OCI-LY3 (cell line): ENCODE measurements at regions not wholly inside any gene's neighbourhood (a gene's known extent, or its start where the extent isn't known, plus 50 kb on each side); places are given as distances from the start of the nearest gene placed in this dataset.
"Not testable (repeated sequence)": the region's sequence is repeated elsewhere in the genome, so short reads cannot be mapped to it uniquely, and the experiment has no call there.

Experiments
- H2AFZ ChIP-seq: fragments of 200-600, 300-600 bp; shearing (Covaris generic); 2 replicates; pipeline ENCODE4 v1.6.0; 2014; ENCODE audit warnings: antibody characterized with exemption, low read depth, low read length
- H3K27ac ChIP-seq: fragments of 200-600, 300-600 bp; sonication (generic); 2 replicates; pipeline ENCODE4 v1.5.1; 2014; ENCODE audit warnings: mild to moderate bottlenecking, low read length, moderate library complexity, mixed read lengths
- H3K27me3 ChIP-seq: fragments of 200-600, 300-600 bp; sonication (generic); 2 replicates; pipeline ENCODE4 v1.6.1; 2014; ENCODE audit warnings: low read depth, low read length, mixed read lengths
- H3K36me3 ChIP-seq: fragments of 200-600, 300-600 bp; sonication (generic); replicated peaks from 2 replicates; pipeline ENCODE3; 2014; ENCODE audit warnings: low read depth, low read length, mixed read lengths
- H3K4me1 ChIP-seq: fragments of 300-600, 200-600 bp; sonication (generic); 2 replicates; pipeline ENCODE4 v1.6.1; 2014; ENCODE audit warnings: low read length, mixed read lengths
- H3K4me2 ChIP-seq: fragments of 200-600, 300-600 bp; sonication (generic); 2 replicates; pipeline ENCODE4 v1.6.1; 2014; ENCODE audit warnings: low read length, mixed read lengths
- H3K4me3 ChIP-seq: fragments of 300-600, 200-600 bp; sonication (generic); 2 replicates; pipeline ENCODE4 v1.5.1; 2014; ENCODE audit warnings: antibody characterized with exemption, mild to moderate bottlenecking, low read length, moderate library complexity
- H3K79me2 ChIP-seq: fragments of 300-600, 200-600 bp; shearing (Covaris generic); 2 replicates; pipeline ENCODE4 v1.6.1; 2014; ENCODE audit warnings: mild to moderate bottlenecking, low read length, mixed read lengths
- H3K9ac ChIP-seq: fragments of 300-600, 200-600 bp; shearing (Covaris generic); 2 replicates; pipeline ENCODE4 v1.6.0; 2014; ENCODE audit warnings: mild to moderate bottlenecking, low read length, moderate library complexity
- H3K9me3 ChIP-seq: fragments of 200-600, 300-600 bp; shearing (Covaris generic); 2 replicates; pipeline ENCODE4 v1.6.1; 2014; ENCODE audit warnings: low read length, mixed read lengths; ENCODE audit not compliant: insufficient read depth
- H4K20me1 ChIP-seq: fragments of 200-600, 300-600 bp; sonication (generic); 2 replicates; pipeline ENCODE4 v1.6.1; 2016; ENCODE audit warnings: low read length, mixed read lengths; ENCODE audit not compliant: insufficient read depth
- EZH2phosphoT487 ChIP-seq: fragments of 200-600 bp; shearing (Covaris generic); IDR thresholded peaks from 2 replicates; pipeline ENCODE4 v1.6.1; 2018; ENCODE audit warnings: antibody characterized with exemption, mixed run types, low read depth
- TF ChIP-seq, protein P1 (sequence below): fragments of 200-600, 300-600 bp; sonication (generic); IDR thresholded peaks from 2 replicates; pipeline ENCODE4 v1.5.1; 2014; ENCODE audit warnings: antibody characterized with exemption, low read length, low read depth

DNA sequence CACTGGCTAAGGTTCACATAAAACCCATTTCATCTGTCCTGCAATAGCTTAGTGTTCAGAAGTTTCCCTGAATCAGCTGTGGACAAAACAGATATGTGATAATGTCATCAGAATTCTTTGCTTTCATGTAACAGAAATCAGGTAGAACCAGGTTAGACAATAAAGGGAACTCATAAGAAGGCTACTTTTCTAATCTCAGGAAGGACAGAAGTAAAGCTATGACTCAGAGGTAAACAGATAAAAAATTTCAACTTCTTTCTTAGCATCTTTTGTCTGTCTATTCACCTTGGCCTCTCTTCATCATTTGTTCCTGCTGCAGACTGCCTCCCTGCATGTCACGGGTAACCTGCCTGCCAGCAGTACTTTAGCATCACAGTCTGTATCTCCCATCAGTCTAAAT lies 643.1 kb downstream of the MECOM start:
- Histone ChIP-seq H3K4me1 (no peaks in the 10 kb centered on the region), H3K4me2 (no peak overlapping the region), H3K79me2 (no peaks in the 10 kb centered on the region), H3K27me3 (no peaks in the 10 kb centered on the region), H3K4me3 (no peak overlapping the region), H3K36me3 (no peaks in the 10 kb centered on the region), H2AFZ (no peak overlapping the region), H3K27ac (no peak overlapping the region), H4K20me1 (no peaks in the 10 kb centered on the region), H3K9me3 (no peaks in the 10 kb centered on the region), H3K9ac (no peak overlapping the region)
- TF ChIP-seq EZH2phosphoT487 = no peak
- TF ChIP-seq, protein P1, sequence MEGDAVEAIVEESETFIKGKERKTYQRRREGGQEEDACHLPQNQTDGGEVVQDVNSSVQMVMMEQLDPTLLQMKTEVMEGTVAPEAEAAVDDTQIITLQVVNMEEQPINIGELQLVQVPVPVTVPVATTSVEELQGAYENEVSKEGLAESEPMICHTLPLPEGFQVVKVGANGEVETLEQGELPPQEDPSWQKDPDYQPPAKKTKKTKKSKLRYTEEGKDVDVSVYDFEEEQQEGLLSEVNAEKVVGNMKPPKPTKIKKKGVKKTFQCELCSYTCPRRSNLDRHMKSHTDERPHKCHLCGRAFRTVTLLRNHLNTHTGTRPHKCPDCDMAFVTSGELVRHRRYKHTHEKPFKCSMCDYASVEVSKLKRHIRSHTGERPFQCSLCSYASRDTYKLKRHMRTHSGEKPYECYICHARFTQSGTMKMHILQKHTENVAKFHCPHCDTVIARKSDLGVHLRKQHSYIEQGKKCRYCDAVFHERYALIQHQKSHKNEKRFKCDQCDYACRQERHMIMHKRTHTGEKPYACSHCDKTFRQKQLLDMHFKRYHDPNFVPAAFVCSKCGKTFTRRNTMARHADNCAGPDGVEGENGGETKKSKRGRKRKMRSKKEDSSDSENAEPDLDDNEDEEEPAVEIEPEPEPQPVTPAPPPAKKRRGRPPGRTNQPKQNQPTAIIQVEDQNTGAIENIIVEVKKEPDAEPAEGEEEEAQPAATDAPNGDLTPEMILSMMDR = no peak

DNA sequence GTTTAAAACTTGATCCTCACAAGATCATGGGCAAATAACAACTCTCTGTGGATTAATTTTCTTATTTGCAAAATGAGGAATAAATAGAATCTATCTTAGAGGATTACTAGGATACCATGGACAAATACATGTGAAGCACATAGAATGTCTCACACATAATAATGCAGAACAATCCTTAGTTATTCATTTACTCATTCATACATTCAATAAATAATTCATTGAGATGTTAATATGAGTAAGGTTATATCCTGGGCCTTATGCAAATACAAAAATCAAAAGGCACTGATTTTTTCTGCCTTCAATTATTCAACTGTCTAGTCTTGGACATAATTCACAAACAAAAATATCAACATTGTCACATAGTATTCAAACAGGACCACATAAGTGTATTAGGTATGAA lies 654.1 kb downstream of the MECOM start:
- no peak overlapping the region for H3K4me2 ChIP-seq
- no peaks in the 10 kb centered on the region for H3K36me3 ChIP-seq
- TF ChIP-seq, protein P1 = no peak
- no peak for TF ChIP-seq EZH2phosphoT487
- H3K4me1 ChIP-seq = no peaks in the 10 kb centered on the region
- H3K9ac ChIP-seq = no peak overlapping the region
- H3K27me3 ChIP-seq = no peaks in the 10 kb centered on the region
- no peaks in the 10 kb centered on the region for H3K9me3 ChIP-seq
- no peak overlapping the region for H2AFZ ChIP-seq
- H4K20me1 ChIP-seq = no peaks in the 10 kb centered on the region
- H3K27ac ChIP-seq = no peak overlapping the region
- no peak overlapping the region for H3K4me3 ChIP-seq
- no peaks in the 10 kb centered on the region for H3K79me2 ChIP-seq

DNA sequence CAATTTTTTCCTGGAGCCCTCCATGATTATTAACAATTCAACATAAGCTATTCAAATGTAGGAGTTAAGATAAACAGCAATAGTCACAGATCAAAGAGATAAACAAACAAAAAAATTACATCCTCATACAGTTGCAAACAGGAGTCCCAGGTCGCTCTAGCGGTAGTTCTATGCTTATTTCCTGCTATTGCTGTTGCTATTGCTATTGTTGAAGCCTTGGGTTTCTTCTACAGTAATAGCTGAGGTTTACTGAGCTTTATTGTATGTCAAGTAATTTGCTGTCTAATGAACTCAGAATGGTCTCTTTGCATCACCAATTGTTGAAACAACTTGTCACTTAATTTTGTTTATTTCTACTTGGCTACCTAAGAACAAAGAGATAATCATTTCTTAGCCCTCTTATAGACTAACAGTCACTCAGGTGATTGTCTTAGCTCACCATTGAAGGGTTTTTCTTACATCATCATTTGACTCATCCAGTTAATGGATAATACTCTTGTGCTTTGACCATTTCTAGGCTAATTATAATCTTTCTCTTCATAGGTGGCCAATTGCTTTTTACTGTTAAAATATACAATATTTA lies 654.6 kb downstream of the MECOM start:
- no peaks in the 10 kb centered on the region for H3K36me3 ChIP-seq
- no peak overlapping the region for H3K4me3 ChIP-seq
- H3K9ac ChIP-seq = no peak overlapping the region
- no peak overlapping the region for H2AFZ ChIP-seq
- H3K27ac ChIP-seq = no peak overlapping the region
- no peak overlapping the region for H3K4me2 ChIP-seq
- H3K9me3 ChIP-seq = no peaks in the 10 kb centered on the region
- H3K4me1 ChIP-seq = no peaks in the 10 kb centered on the region
- no peak for TF ChIP-seq EZH2phosphoT487
- TF ChIP-seq, protein P1 = no peak
- no peaks in the 10 kb centered on the region for H3K27me3 ChIP-seq
- H3K79me2 ChIP-seq = no peaks in the 10 kb centered on the region
- no peaks in the 10 kb centered on the region for H4K20me1 ChIP-seq

DNA sequence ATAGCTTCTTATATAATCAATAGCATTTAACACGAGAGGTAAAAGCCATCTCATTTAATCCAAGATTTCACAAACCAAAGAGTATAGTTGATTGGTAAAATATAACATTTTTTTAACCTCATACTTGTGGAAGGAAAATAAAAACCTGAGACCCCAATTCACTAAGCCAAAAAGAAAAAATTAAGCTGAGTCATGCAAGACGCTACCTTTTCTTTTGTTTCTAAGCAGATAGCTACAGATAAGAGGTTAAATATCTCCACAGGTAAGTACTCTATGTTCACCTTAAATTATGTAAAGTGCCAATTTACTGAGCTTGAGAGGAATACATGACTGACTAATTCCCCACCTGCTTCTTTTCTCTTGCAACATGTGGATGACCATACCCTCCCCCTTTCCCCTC lies 656.4 kb downstream of the MECOM start:
- Histone ChIP-seq H3K36me3 (no peaks in the 10 kb centered on the region), H3K9ac (no peak overlapping the region), H3K27me3 (no peaks in the 10 kb centered on the region), H3K79me2 (no peaks in the 10 kb centered on the region), H3K4me2 (no peak overlapping the region), H3K27ac (no peak overlapping the region), H4K20me1 (no peaks in the 10 kb centered on the region), H3K9me3 (no peaks in the 10 kb centered on the region), H2AFZ (no peak overlapping the region), H3K4me1 (no peaks in the 10 kb centered on the region), H3K4me3 (no peak overlapping the region)
- TF ChIP-seq EZH2phosphoT487 = no peak
- TF ChIP-seq, protein P1 = no peak

DNA sequence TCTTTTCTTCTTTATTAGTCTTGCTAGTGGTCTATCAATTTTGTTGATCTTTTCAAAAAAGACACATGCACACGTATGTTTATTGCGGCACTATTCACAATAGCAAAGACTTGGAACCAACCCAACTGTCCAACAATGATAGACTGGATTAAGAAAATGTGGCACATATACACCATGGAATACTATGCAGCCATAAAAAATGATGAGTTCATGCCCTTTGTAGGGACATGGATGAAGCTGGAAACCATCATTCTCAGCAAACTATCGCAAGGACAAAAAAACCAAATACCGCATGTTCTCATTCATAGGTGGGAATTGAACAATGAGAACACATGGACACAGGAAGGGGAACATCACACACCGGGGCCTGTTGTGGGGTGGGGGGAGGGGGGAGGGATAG lies 657.1 kb downstream of the MECOM start:
- H3K79me2 ChIP-seq, H3K27ac ChIP-seq, H3K36me3 ChIP-seq, H2AFZ ChIP-seq, H4K20me1 ChIP-seq, H3K4me2 ChIP-seq, H3K9ac ChIP-seq, H3K4me1 ChIP-seq, H3K9me3 ChIP-seq, H3K27me3 ChIP-seq, H3K4me3 ChIP-seq: not testable (repeated sequence)
